Loucy (cell line): ENCODE measurements at regions not wholly inside any gene's neighbourhood (a gene's known extent, or its start where the extent isn't known, plus 50 kb on each side); places are given as distances from the start of the nearest gene placed in this dataset.
A peak's percentile ranks its signal among the peaks of the same experiment; 100 is the strongest.

Source experiments
- H2AFZ ChIP-seq: fragments of 200-600 bp; sonication (generic); 2 replicates; pipeline ENCODE4 v1.6.0; 2016; ENCODE audit warnings: antibody characterized with exemption, mild to moderate bottlenecking, low read length, moderate library complexity
- H3F3A ChIP-seq: fragments of 200-600 bp; 2 replicates; pipeline ENCODE4 v1.6.0; 2016; ENCODE audit warnings: antibody characterized with exemption, low read depth, mild to moderate bottlenecking
- H3K27me3 ChIP-seq: fragments of 200-600 bp; sonication (generic); 2 replicates; pipeline ENCODE4 v1.6.1; 2014; ENCODE audit warnings: low read length, mild to moderate bottlenecking; ENCODE audit not compliant: insufficient read depth, poor library complexity, severe bottlenecking
- H3K36me3 ChIP-seq: fragments of 200-600 bp; sonication (generic); 2 replicates; pipeline ENCODE4 v1.6.1; 2016; ENCODE audit warnings: low read length; ENCODE audit not compliant: insufficient read depth
- H3K4me1 ChIP-seq: fragments of 200-600 bp; sonication (generic); 2 replicates; pipeline ENCODE4 v1.5.1; 2014; ENCODE audit warnings: low read length, mild to moderate bottlenecking; ENCODE audit not compliant: insufficient read depth, poor library complexity, severe bottlenecking
- H3K4me2 ChIP-seq: fragments of 200-600 bp; sonication (generic); 2 replicates; pipeline ENCODE4 v1.6.0; 2014; ENCODE audit warnings: antibody characterized with exemption, low read length, low read depth, mild to moderate bottlenecking; ENCODE audit not compliant: poor library complexity, severe bottlenecking
- H3K4me3 ChIP-seq: fragments of 200-600 bp; sonication (generic); 2 replicates; pipeline ENCODE4 v1.5.1; 2014; ENCODE audit warnings: low read length, mild to moderate bottlenecking, mixed read lengths; ENCODE audit not compliant: poor library complexity, severe bottlenecking
- H3K79me2 ChIP-seq: fragments of 200-600 bp; sonication (generic); 2 replicates; pipeline ENCODE4 v1.6.1; 2014; ENCODE audit warnings: low read length; ENCODE audit not compliant: insufficient read depth
- H3K9ac ChIP-seq: fragments of 200-600 bp; sonication (generic); 2 replicates; pipeline ENCODE4 v1.6.0; 2014; ENCODE audit warnings: mild to moderate bottlenecking, low read depth, low read length, moderate library complexity; ENCODE audit not compliant: poor library complexity, severe bottlenecking
- H3K9me2 ChIP-seq: fragments of 200-600 bp; sonication (generic); replicated peaks from 2 replicates; pipeline ENCODE4 v1.6.1; 2016; ENCODE audit warnings: low read depth, low read length, mixed read lengths
- H3K9me3 ChIP-seq: fragments of 200-600 bp; sonication (generic); 2 replicates; pipeline ENCODE4 v1.6.1; 2014; ENCODE audit warnings: mild to moderate bottlenecking, antibody characterized with exemption, low read length, low read depth; ENCODE audit not compliant: insufficient read depth
- H4K20me1 ChIP-seq: fragments of 200-600 bp; sonication (generic); 2 replicates; pipeline ENCODE4 v1.6.0; 2014; ENCODE audit warnings: antibody characterized with exemption, low read length, mild to moderate bottlenecking; ENCODE audit not compliant: insufficient read depth, poor library complexity, severe bottlenecking
- CTCF ChIP-seq: fragments of 200-600 bp; sonication (generic); conservative IDR thresholded peaks from 2 replicates; pipeline ENCODE4 v1.5.1; 2014; ENCODE audit warnings: mild to moderate bottlenecking, antibody characterized with exemption, low read length
- EZH2phosphoT487 ChIP-seq: fragments of 200-600 bp; IDR thresholded peaks from 2 replicates; pipeline ENCODE4 v1.6.1; 2018; ENCODE audit warnings: antibody characterized with exemption, mild to moderate bottlenecking, moderate library complexity, borderline replicate concordance

- Histone ChIP-seq H3K9ac (no peak overlapping the region), H3K4me2 (no peak overlapping the region), H3K4me3 (no peak overlapping the region), H3K36me3 (no peaks in the 10 kb centered on the region), H3K9me2 (no peaks in the 10 kb centered on the region), H2AFZ (no peak overlapping the region), H3K4me1 (peaks cover 26% of the 10 kb centered on the region), H3F3A (no peaks in the 10 kb centered on the region), H3K27me3 (no peaks in the 10 kb centered on the region), H4K20me1 (no peaks in the 10 kb centered on the region), H3K79me2 (no peaks in the 10 kb centered on the region), H3K9me3 (no peaks in the 10 kb centered on the region; the same call in 1 of the 2 replicates)
- TF ChIP-seq EZH2phosphoT487, result no peak
- no peak for TF ChIP-seq CTCF
Measured at GRCh38 chr4:114280645-114281044, 301.2 kb upstream of the ARSJ start.

DNA sequence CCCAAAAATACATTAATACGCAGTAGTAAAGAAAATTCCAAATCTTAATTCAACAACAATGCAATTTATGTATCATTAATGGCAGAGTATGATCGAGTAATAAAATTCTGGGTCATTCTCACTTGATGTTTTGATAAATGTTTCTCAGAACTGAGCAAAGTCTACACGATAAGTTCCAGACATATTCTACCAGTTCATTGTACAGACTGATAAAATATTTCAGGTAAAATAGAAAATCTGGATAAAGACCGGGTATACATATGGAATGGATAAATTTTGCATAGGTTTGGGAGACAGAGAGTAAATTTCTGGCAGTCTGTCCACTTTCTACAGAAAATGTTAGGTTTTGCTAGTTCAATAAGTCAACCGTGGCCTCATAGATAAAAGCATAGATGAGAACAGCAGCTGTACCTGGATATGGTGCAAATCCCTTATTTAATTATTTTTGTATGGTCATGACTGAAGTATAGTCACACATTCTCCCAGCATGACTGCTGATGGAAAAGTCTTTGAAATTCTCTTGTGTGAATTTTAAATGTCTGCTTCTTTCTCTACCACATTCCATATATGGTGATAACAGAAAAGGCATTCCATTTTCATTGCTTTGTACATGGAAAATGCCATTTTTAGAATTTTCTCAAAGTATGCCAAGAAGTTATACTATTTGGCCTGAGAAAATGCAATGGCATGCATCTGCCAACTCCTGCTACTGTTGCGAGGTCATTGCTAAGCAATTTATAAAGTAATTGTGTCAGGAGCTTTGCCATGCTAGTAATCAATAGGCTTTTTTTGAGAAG, 301.9 kb upstream of the ARSJ start:
- Histone ChIP-seq H3K36me3 (no peaks in the 10 kb centered on the region), H3K27me3 (no peaks in the 10 kb centered on the region), H2AFZ (no peak overlapping the region), H3K9ac (no peak overlapping the region), H3K9me2 (no peaks in the 10 kb centered on the region), H3F3A (no peaks in the 10 kb centered on the region), H3K9me3 (no peaks in the 10 kb centered on the region; the same call in 1 of the 2 replicates), H3K79me2 (no peaks in the 10 kb centered on the region), H3K4me2 (no peak overlapping the region), H3K4me3 (no peak overlapping the region), H4K20me1 (no peaks in the 10 kb centered on the region), H3K4me1 (peaks cover 26% of the 10 kb centered on the region)
- TF ChIP-seq EZH2phosphoT487, result no peak
- no peak for TF ChIP-seq CTCF

DNA sequence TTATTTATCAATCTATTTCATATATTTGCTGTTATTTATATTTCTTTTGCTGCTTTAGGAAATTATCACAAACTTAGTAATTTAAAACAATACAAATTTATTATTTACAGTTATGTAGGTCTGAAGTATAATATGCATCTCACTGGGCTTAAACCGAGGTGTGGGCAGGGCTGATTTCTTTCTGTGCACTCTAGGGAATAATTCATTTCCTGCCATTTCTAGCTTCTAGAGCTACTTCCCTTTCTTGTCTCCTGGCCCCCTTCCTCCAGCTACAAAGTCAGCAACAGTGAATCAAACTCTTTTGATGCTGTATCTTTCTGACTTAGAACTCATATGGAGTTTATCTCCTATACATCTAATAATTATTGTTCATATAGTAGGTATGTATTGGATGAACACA, 303.5 kb upstream of the ARSJ start:
- Histone ChIP-seq H3K4me1 (peaks cover 26% of the 10 kb centered on the region), H3K4me3 (peak overlapping the region; percentile 60), H3K9me3 (no peaks in the 10 kb centered on the region; the same call in 1 of the 2 replicates), H3K9me2 (no peaks in the 10 kb centered on the region), H3K79me2 (no peaks in the 10 kb centered on the region), H3F3A (no peaks in the 10 kb centered on the region), H4K20me1 (no peaks in the 10 kb centered on the region), H3K9ac (peak overlapping the region; percentile 1), H3K27me3 (no peaks in the 10 kb centered on the region), H3K4me2 (peak overlapping the region; percentile 72), H3K36me3 (no peaks in the 10 kb centered on the region), H2AFZ (no peak overlapping the region)
- TF ChIP-seq CTCF (no peak), EZH2phosphoT487 (no peak)
